Lower leg skin (tissue), 4 donors: ENCODE measurements at regions not wholly inside any gene's neighbourhood (a gene's known extent, or its start where the extent isn't known, plus 50 kb on each side); places are given as distances from the start of the nearest gene placed in this dataset.

Source experiments
- DNase-seq, 2 donors: peaks; one replicate each; pipeline ENCODE4 v3.0.0-alpha.2; 2019; ENCODE audit warnings: low spot score in 2 of 2
- H3K4me3 ChIP-seq: fragments of 200-600 bp; sonication (generic); 2 replicates; pipeline ENCODE4 v1.5.1; 2017; ENCODE audit warnings: mild to moderate bottlenecking, low read depth; ENCODE audit not compliant: poor library complexity, severe bottlenecking
- POLR2A ChIP-seq, 2 donors: fragments of 450-650 bp; IDR thresholded peaks; one replicate each; pipeline ENCODE4 v1.6.1; 2016 to 2017; ENCODE audit warnings: antibody characterized with exemption in 2 of 2, mild to moderate bottlenecking in 1 of 2, moderate library complexity in 1 of 2
- WGBS, 2 donors: methylation state at CpG; one replicate each; pipeline ENCODE4 v1.1.5; 2018; 5-methylcytosine and 5-hydroxymethylcytosine counted together
- intact Hi-C: fragments of 100-400 bp; cut with DNase I; formaldehyde crosslinking; loops from one replicate; pipeline ENCODE4 v1.15.0; 2023; ENCODE audit warnings: low total_unique reads
- TF ChIP-seq, protein P1 (sequence below), 3 donors: fragments of 450-650 bp; IDR thresholded peaks; one replicate each; pipeline ENCODE4 v1.5.1; 2016; ENCODE audit warnings: antibody characterized with exemption in 3 of 3, mild to moderate bottlenecking in 3 of 3, moderate library complexity in 2 of 3

DNA sequence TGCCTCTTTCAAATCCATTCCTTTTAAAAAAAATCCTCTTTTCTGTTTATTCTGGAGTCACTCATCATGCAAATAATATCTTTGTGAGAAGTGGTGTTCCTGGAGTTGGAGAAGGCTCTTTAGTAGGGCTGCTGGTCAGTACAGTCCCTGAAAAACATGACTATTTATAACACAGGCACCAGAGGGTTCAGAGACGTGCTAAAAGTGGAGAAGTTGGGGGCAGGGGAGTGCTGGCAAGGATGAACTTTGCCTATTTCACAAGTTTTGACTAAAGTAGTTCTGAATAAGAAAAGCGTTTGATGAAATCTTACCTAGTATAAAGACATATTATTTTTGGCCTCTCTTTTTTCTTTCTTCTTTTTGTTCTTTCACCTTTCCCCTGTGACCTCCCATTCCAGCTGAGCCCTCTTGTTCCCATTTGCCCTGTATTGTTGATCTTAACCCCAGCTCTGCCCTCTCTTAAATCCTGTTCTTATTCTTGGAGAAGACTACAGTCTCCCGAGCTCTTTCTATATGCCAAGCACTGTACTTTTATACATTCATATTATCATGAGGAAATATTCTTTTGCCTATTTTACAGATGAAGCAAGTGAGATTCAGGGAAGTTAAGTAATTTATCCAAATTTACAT, 129.1 kb downstream of the TM9SF2 start:
- H3K4me3 ChIP-seq = no peak overlapping the region
- TF ChIP-seq, protein P1, sequence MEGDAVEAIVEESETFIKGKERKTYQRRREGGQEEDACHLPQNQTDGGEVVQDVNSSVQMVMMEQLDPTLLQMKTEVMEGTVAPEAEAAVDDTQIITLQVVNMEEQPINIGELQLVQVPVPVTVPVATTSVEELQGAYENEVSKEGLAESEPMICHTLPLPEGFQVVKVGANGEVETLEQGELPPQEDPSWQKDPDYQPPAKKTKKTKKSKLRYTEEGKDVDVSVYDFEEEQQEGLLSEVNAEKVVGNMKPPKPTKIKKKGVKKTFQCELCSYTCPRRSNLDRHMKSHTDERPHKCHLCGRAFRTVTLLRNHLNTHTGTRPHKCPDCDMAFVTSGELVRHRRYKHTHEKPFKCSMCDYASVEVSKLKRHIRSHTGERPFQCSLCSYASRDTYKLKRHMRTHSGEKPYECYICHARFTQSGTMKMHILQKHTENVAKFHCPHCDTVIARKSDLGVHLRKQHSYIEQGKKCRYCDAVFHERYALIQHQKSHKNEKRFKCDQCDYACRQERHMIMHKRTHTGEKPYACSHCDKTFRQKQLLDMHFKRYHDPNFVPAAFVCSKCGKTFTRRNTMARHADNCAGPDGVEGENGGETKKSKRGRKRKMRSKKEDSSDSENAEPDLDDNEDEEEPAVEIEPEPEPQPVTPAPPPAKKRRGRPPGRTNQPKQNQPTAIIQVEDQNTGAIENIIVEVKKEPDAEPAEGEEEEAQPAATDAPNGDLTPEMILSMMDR (IDR thresholded peaks at IDR 0.05) = no peak
- TF ChIP-seq POLR2A (IDR thresholded peaks at IDR 0.05) = no peak
- intact Hi-C loops = no loop called here
- WGBS, 2 donors = 77 to 81% methylated on average over 3 of the region's 3 CpGs
- no peak for DNase-seq

DNA sequence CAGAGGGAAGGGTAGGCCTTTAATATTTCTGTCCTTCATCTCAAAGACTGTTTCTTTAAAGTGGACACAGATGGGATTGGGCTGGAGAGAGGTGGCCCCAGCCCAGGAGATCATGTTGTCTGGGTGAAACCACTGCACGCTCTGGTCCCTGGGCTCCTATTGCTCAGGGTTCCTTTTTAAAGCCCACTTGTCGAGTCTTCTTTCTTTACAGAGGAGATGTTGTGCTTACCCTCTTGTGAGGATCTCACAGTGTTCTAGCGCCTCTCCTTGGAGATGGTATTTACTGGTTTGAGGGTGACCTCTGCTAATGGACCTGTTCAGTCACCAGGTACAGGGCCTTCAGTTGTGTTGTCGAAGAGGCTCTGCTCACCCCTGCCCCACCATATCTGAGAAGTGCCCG, 128.4 kb downstream of the TM9SF2 start:
- WGBS, 2 donors = 95 to 97% methylated on average over 5 of the region's 5 CpGs
- no peak for DNase-seq
- TF ChIP-seq POLR2A (IDR thresholded peaks at IDR 0.05) = no peak
- TF ChIP-seq, protein P1 (IDR thresholded peaks at IDR 0.05) = no peak
- H3K4me3 ChIP-seq = no peak overlapping the region
- intact Hi-C loops = no loop called here

DNA sequence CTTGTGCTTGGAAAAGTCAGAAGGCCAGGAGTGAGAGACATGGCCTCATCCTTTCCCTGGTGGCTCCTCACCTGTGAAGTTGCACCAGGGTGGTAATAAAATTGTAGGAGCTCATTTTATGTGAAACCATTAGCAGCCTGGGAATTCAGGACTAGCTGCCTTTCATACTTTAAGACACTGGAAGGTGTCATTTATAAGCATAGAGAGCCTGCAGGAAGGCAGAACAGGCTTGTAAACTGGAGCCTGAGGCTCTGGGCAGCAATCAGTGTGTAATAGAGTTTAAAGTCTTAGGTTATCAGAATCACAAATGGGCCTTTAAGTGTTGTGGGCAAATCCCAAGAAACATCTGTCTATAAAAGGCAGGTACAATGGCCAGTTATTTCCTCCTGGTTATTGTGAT, 127.2 kb downstream of the TM9SF2 start:
- H3K4me3 ChIP-seq = no peak overlapping the region
- no peak for DNase-seq
- intact Hi-C loops = no loop called here
- TF ChIP-seq POLR2A (IDR thresholded peaks at IDR 0.05) = no peak
- TF ChIP-seq, protein P1 (IDR thresholded peaks at IDR 0.05) = no peak

DNA sequence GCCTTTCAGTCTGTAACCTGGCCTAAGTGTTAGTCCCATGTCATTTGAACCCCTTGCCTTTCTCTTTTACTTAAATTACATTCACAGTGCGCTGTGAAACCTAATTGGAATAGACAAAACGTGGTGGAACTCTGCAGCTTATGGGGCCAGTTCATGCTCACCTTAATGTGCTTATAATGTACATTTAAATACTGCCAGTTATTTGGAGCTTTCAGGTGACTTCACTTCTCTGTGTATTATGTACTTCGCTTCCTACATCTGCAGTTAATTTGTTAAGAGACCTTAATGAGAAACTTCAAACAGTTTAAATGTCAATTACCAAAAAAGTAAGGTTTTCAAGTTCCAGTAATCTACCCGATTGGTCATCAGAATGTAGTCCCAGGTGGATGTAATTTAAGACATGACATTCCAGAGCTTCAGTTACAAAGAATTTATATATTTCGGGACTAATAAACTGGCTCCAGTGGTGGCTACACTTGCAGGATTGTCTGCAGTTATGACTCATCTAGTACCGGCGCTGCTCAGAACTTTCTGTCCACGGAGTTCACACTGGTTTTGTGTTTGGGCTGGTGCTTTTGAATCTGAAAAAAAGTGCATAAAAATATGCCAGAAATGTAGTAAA, 125.3 kb downstream of the TM9SF2 start:
- intact Hi-C loops = no loop called here
- 58 to 63% methylated on average over 8 of the region's 8 CpGs for WGBS, 2 donors
- H3K4me3 ChIP-seq = no peak overlapping the region
- TF ChIP-seq POLR2A (IDR thresholded peaks at IDR 0.05) = no peak
- TF ChIP-seq, protein P1 (IDR thresholded peaks at IDR 0.05) = no peak
- no peak for DNase-seq

DNA sequence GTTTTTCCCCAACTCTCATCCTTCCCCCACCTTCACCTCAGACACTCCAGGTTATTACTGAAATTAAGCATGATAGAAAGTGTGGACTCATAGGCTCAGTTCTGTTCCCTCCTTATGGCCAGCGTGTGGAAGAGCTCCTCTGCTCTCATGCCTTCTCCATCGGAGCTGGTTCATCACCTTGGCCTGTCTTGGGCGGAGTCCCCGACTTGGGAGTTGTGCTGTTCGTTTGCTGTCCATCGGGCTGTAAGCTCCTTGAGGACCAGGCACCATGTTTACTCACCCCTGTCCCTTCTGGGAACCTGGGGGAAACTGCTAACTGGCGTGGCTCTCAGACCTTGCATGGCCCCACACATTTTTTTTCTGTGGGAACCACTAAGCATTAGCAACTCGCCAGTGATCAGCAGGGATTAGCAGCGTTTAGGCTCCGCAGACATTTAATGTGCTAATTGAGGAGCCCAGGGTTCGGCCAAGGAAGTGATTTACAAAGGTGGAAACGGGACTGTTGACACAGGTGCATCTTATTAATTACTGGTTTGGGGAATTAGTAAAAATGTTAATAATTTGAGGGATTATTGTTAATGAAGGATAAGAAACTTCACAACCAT, 123.8 kb downstream of the TM9SF2 start:
- intact Hi-C loops = no loop called here
- WGBS, 2 donors = 90 to 95% methylated on average over 12 of the region's 12 CpGs
- H3K4me3 ChIP-seq = no peak overlapping the region
- no peak for DNase-seq
- TF ChIP-seq, protein P1 (IDR thresholded peaks at IDR 0.05) = no peak
- no peak for TF ChIP-seq POLR2A (IDR thresholded peaks at IDR 0.05)
